ENCODE measurements at regions not wholly inside any gene's neighbourhood (a gene's known extent, or its start where the extent isn't known, plus 50 kb on each side); places are given as distances from the start of the nearest gene placed in this dataset.
"Not testable (repeated sequence)": the region's sequence is repeated elsewhere in the genome, so short reads cannot be mapped to it uniquely, and the experiment has no call there.

DNA sequence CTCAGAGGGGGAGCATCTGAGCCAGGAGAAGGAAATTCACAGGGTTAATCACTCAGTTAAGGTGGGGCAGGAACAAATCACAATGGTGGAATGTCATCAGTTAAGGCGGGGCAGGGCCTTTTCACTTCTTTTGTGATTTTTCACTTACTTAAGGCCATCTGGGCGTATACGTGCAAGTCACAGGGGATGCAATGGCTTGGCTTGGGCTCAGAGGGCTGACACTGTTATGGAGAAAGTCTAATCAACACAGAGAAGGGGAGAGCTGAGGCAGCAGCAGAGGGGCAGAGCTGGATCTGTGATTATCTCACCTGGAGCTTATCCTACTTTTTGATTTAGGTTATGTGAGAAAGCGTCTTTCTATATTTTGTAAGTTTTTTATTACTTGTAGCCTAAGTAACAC lies 350.1 kb downstream of the NSUN3 start:
- POLR2A ChIA-PET; H3K9me3 ChIP-seq (replicated peaks; ENCODE audit: control insufficient read depth, insufficient read depth, low read depth, low read length); H3K4me2 ChIP-seq (ENCODE audit: insufficient read depth, low read length); in situ Hi-C loops (cut with MboI); H3K27me3 ChIP-seq (ENCODE audit: control insufficient read depth in 2 of 2, insufficient read depth in 2 of 2, low read length in 2 of 2); H3K36me3 ChIP-seq (ENCODE audit: control insufficient read depth, insufficient read depth, low read length); H3K9me1 ChIP-seq (ENCODE audit: control insufficient read depth, insufficient read depth, low read length); FAIRE-seq; H3K9ac ChIP-seq (ENCODE audit: insufficient read depth in 1 of 2, low read depth in 2 of 2, low read length in 2 of 2); H3K4me3 ChIP-seq; intact Hi-C loops (cut with micrococcal nuclease); H3K4me1 ChIP-seq (replicated peaks in 1 of 2; ENCODE audit: control insufficient read depth in 2 of 2, insufficient read depth in 2 of 2, low read length in 2 of 2); H4K20me1 ChIP-seq (replicated peaks; ENCODE audit: control insufficient read depth, insufficient read depth, low read length); ATAC-seq; BruUV-seq (replicated peaks); H2AFZ ChIP-seq (ENCODE audit: low read depth, low read length); CTCF ChIA-PET (ENCODE audit: low intra/inter-chr PET ratio); H3K79me2 ChIP-seq (ENCODE audit: control insufficient read depth, insufficient read depth, low read length); H3K27ac ChIP-seq (ENCODE audit: extremely low read depth, low read depth, low read length); DNase-seq (ENCODE audit: extremely low read depth in 1 of 4, low spot score in 3 of 4): not testable (repeated sequence)
- WGBS (ENCODE audit: insufficient coverage, low coverage, missing lambda C conversion rate), result 0% methylated on average over 3 of the region's 4 CpGs

DNA sequence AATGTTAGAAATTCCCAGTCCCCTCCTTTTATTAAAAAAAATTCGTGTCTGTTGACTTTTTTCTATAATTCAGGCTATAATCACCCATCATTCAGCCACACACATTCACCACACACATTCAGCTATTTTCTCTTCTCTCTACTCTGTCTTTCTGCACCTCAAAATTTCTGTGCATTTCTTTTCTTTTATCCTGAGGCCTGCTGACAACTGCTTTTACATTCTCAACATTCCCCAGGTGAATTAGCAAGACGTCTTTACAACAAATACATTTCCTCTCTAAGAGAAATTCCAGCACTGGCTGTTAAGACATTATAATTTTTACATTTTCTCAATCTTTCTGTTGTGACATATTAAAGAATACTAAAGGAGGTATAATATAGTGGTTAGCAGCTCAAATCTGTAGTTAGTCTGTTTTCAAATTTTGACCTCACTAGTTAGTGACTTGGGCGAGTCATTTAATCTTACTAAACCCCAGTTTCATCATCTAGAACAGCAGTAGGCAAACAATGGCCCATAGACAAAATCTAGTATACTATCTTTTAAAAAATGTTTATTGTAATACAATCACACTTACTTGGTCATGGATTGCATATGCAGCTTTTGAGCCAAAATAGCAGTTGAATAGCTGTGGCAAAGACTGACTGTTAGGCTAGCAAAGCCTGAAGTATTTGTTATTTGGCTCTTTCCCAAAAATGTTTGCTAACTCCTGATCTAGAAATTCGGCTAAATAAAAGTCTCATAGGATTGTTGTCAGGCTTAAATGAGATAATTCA lies 350.7 kb downstream of the NSUN3 start:
- Histone ChIP-seq H4K20me1 (replicated peaks; ENCODE audit: control insufficient read depth, insufficient read depth, low read length) (no peaks in the 10 kb centered on the region), H3K36me3 (ENCODE audit: control insufficient read depth, insufficient read depth, low read length) (no peaks in the 10 kb centered on the region), H3K4me1 (replicated peaks in 1 of 2; ENCODE audit: control insufficient read depth in 2 of 2, insufficient read depth in 2 of 2, low read length in 2 of 2) (no peaks in the 10 kb centered on the region), H2AFZ (ENCODE audit: low read depth, low read length) (no peak overlapping the region), H3K9me1 (ENCODE audit: control insufficient read depth, insufficient read depth, low read length) (no peaks in the 10 kb centered on the region), H3K4me3 (no peak overlapping the region), H3K4me2 (ENCODE audit: insufficient read depth, low read length) (no peak overlapping the region), H3K9me3 (replicated peaks; ENCODE audit: control insufficient read depth, insufficient read depth, low read depth, low read length) (no peaks in the 10 kb centered on the region), H3K79me2 (ENCODE audit: control insufficient read depth, insufficient read depth, low read length) (no peaks in the 10 kb centered on the region), H3K27me3 (ENCODE audit: control insufficient read depth in 2 of 2, insufficient read depth in 2 of 2, low read length in 2 of 2) (no peaks in the 10 kb centered on the region), H3K27ac (ENCODE audit: extremely low read depth, low read depth, low read length) (no peak overlapping the region), H3K9ac (ENCODE audit: insufficient read depth in 1 of 2, low read depth in 2 of 2, low read length in 2 of 2) (no peak overlapping the region)
- in situ Hi-C loops (cut with MboI), result no loop called here
- 0% methylated on average over 4 of the region's 4 CpGs for WGBS (ENCODE audit: insufficient coverage, low coverage, missing lambda C conversion rate)
- DNase-seq (ENCODE audit: extremely low read depth in 1 of 4, low spot score in 3 of 4) (no peak), FAIRE-seq (no peak), ATAC-seq (no peak)
- intact Hi-C loops (cut with micrococcal nuclease), result no loop called here
- ChIA-PET POLR2A (no interaction called here), CTCF (ENCODE audit: low intra/inter-chr PET ratio) (no interaction called here)
- BruUV-seq (replicated peaks), result no TSS peak
- TF ChIP-seq PHF21A (IDR thresholded peaks at IDR 0.05; ENCODE audit: borderline replicate concordance, low read depth), result no peak
- no peak for TF ChIP-seq EGR1 (conservative IDR thresholded peaks at IDR 0.05)
- TF ChIP-seq RCOR1 (IDR thresholded peaks at IDR 0.05; ENCODE audit: borderline replicate concordance in 1 of 2, low read depth in 2 of 2, low read length in 2 of 2), result no peak
- no peak for TF ChIP-seq HNRNPL (IDR thresholded peaks at IDR 0.05; ENCODE audit: low read depth, low read length)
- TF ChIP-seq ZNF408 (CRISPR knock-in tag; IDR thresholded peaks at IDR 0.05; ENCODE audit: low read depth), result no peak
- no peak for TF ChIP-seq L3MBTL2 (IDR thresholded peaks at IDR 0.05)
- TF ChIP-seq ZNF143 (CRISPR knock-in tag; IDR thresholded peaks at IDR 0.05), result no peak
- no peak for TF ChIP-seq HDAC2 (IDR thresholded peaks at IDR 0.05)
- TF ChIP-seq ZFX (CRISPR knock-in tag; IDR thresholded peaks at IDR 0.05), result no peak
- no peak for TF ChIP-seq TAF9B (IDR thresholded peaks at IDR 0.05; ENCODE audit: partially characterized antibody)
- TF ChIP-seq, protein P1, sequence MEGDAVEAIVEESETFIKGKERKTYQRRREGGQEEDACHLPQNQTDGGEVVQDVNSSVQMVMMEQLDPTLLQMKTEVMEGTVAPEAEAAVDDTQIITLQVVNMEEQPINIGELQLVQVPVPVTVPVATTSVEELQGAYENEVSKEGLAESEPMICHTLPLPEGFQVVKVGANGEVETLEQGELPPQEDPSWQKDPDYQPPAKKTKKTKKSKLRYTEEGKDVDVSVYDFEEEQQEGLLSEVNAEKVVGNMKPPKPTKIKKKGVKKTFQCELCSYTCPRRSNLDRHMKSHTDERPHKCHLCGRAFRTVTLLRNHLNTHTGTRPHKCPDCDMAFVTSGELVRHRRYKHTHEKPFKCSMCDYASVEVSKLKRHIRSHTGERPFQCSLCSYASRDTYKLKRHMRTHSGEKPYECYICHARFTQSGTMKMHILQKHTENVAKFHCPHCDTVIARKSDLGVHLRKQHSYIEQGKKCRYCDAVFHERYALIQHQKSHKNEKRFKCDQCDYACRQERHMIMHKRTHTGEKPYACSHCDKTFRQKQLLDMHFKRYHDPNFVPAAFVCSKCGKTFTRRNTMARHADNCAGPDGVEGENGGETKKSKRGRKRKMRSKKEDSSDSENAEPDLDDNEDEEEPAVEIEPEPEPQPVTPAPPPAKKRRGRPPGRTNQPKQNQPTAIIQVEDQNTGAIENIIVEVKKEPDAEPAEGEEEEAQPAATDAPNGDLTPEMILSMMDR (IDR thresholded peaks at IDR 0.05 in 2 of 3, conservative IDR thresholded peaks at IDR 0.05 in 1 of 3; ENCODE audit: insufficient read depth in 2 of 3, low read depth in 1 of 3, low read length in 3 of 3), result no peak
- TF ChIP-seq, protein P2, sequence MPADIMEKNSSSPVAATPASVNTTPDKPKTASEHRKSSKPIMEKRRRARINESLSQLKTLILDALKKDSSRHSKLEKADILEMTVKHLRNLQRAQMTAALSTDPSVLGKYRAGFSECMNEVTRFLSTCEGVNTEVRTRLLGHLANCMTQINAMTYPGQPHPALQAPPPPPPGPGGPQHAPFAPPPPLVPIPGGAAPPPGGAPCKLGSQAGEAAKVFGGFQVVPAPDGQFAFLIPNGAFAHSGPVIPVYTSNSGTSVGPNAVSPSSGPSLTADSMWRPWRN (IDR thresholded peaks at IDR 0.05; ENCODE audit: low read depth), result no peak
- TF ChIP-seq, protein P3, sequence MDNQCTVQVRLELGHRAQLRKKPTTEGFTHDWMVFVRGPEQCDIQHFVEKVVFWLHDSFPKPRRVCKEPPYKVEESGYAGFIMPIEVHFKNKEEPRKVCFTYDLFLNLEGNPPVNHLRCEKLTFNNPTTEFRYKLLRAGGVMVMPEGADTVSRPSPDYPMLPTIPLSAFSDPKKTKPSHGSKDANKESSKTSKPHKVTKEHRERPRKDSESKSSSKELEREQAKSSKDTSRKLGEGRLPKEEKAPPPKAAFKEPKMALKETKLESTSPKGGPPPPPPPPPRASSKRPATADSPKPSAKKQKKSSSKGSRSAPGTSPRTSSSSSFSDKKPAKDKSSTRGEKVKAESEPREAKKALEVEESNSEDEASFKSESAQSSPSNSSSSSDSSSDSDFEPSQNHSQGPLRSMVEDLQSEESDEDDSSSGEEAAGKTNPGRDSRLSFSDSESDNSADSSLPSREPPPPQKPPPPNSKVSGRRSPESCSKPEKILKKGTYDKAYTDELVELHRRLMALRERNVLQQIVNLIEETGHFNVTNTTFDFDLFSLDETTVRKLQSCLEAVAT (IDR thresholded peaks at IDR 0.05), result no peak

Data from K562 (cell line).